PC-9 (cell line): ENCODE measurements at regions not wholly inside any gene's neighbourhood (a gene's known extent, or its start where the extent isn't known, plus 50 kb on each side); places are given as distances from the start of the nearest gene placed in this dataset.

Experiments
- BruUV-seq: library from RNA; stranded (reverse); fragments of 400-500 nt; replicated peaks from 2 replicates; lab custom pipeline; 2021; lab: Mats Ljungman, UMichigan
- CTCF ChIA-PET: fragments of 300-600 bp; sonication (Branson Sonifier 250); formaldehyde crosslinking; loops from one replicate; lab custom pipeline; 2022; ENCODE audit warnings: antibody characterized with exemption; lab: Charles Lee
- POLR2A ChIA-PET: fragments of 300-600 bp; sonication (Branson Sonifier 250); formaldehyde crosslinking; loops from one replicate; lab custom pipeline; 2022; ENCODE audit warnings: antibody characterized with exemption; ENCODE audit not compliant: unreplicated experiment; lab: Charles Lee
- DNase-seq, 2 experiments: peaks; one replicate each; pipeline versions ENCODE4 v3.0.0 to v3.0.0-alpha.2; 2015 to 2022; ENCODE audit warnings: mixed read lengths in 1 of 2
- H2AFZ ChIP-seq: fragments of 200-600 bp; sonication (generic); 2 replicates; pipeline ENCODE4 v1.8.1; 2017; ENCODE audit warnings: antibody characterized with exemption
- H3F3A ChIP-seq: fragments of 200-600 bp; sonication (generic); 2 replicates; pipeline ENCODE4 v1.8.1; 2017; ENCODE audit warnings: antibody characterized with exemption, mild to moderate bottlenecking, low read depth; ENCODE audit not compliant: insufficient read depth
- H3K27ac ChIP-seq: fragments of 200-600 bp; sonication (generic); 2 replicates; pipeline ENCODE4 v1.6.1; 2016; ENCODE audit warnings: mixed run types
- H3K27me3 ChIP-seq: fragments of 200-600 bp; sonication (generic); 2 replicates; pipeline ENCODE4 v1.6.1; 2016; ENCODE audit warnings: low read depth, mixed run types; ENCODE audit not compliant: insufficient read depth
- H3K36me3 ChIP-seq: fragments of 200-600 bp; sonication (generic); 2 replicates; pipeline ENCODE4 v1.6.1; 2016; ENCODE audit warnings: low read depth, mixed run types
- H3K4me1 ChIP-seq: fragments of 200-600 bp; sonication (generic); replicated peaks from 2 replicates; pipeline ENCODE4 v1.6.1; 2016; ENCODE audit warnings: mixed run types; ENCODE audit not compliant: insufficient read depth
- H3K4me2 ChIP-seq: fragments of 200-600 bp; sonication (generic); 2 replicates; pipeline ENCODE4 v1.6.1; 2017; ENCODE audit warnings: mixed run types
- H3K4me3 ChIP-seq: fragments of 200-600 bp; sonication (generic); 2 replicates; pipeline ENCODE4 v1.6.1; 2016; ENCODE audit warnings: mixed run types
- H3K79me2 ChIP-seq: fragments of 200-600 bp; sonication (generic); 2 replicates; pipeline ENCODE4 v1.6.1; 2017; ENCODE audit warnings: low read depth, mixed run types
- H3K9me2 ChIP-seq: fragments of 200-600 bp; sonication (generic); 2 replicates; pipeline ENCODE4 v1.8.1; 2017; ENCODE audit warnings: mild to moderate bottlenecking; ENCODE audit not compliant: insufficient read depth
- H3K9me3 ChIP-seq: fragments of 200-600 bp; sonication (generic); 2 replicates; pipeline ENCODE4 v1.8.1; 2016; ENCODE audit warnings: low read depth; ENCODE audit not compliant: insufficient read depth
- H4K20me1 ChIP-seq: fragments of 200-600 bp; sonication (generic); 2 replicates; pipeline ENCODE4 v1.8.1; 2017; ENCODE audit not compliant: insufficient read depth
- CTCF ChIP-seq: fragments of 200-600 bp; sonication (generic); conservative IDR thresholded peaks from 2 replicates; pipeline ENCODE4 v1.6.1; 2017; ENCODE audit warnings: mixed run types, antibody characterized with exemption, mild to moderate bottlenecking, moderate library complexity
- EZH2 ChIP-seq: fragments of 200-600 bp; sonication (generic); IDR thresholded peaks from 2 replicates; pipeline ENCODE4 v1.8.0; 2017; ENCODE audit warnings: antibody characterized with exemption, low read depth
- intact Hi-C: fragments of 100-400 bp; cut with micrococcal nuclease; formaldehyde crosslinking; loops from one replicate; pipeline ENCODE4 v1.10.0; 2022; ENCODE audit not compliant: unreplicated experiment

DNA sequence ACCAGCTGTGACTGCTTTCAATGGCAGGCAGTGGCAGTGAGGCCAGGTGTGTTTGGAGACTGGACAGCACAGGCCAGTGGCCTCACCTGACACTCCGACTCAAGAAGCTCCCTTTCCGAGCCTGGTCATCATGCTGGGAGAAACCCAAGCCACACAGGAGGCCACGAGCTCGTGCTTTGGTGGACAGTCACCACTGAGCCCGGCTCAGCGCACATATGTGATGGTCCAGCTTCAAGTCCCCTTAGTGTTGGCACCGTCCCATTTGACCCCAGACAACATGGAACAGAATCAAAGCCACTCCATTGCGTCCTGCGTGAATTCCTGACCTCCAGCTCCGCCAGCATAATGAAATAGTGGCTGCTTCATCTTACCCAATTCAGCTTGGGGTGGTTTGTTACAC lies 64.0 kb upstream of the PPP1R26 start:
- CTCF ChIA-PET = interaction anchor here (0.5 kb wide), 1 partner anchor 20 kb away, joined by 4 read pairs; no protein-coding TSS in a partner anchor

GRCh38 chr9:135416664-135417290 lies 62.8 kb upstream of the PPP1R26 start:
- Histone ChIP-seq H3F3A (peaks cover 4% of the 10 kb centered on the region; the same call in 1 of the 2 replicates), H3K9me3 (no peaks in the 10 kb centered on the region), H3K36me3 (no peaks in the 10 kb centered on the region), H4K20me1 (no peaks in the 10 kb centered on the region), H2AFZ (no peak overlapping the region), H3K9me2 (no peaks in the 10 kb centered on the region), H3K27ac (no peak overlapping the region), H3K27me3 (no peaks in the 10 kb centered on the region), H3K79me2 (no peaks in the 10 kb centered on the region), H3K4me1 (peaks cover 18% of the 10 kb centered on the region), H3K4me2 (no peak overlapping the region), H3K4me3 (no peak overlapping the region)
- CTCF ChIA-PET = interaction anchor here (0.6 to 0.7 kb wide), 2 partner anchors 168 to 1157 kb away, joined by 3 to 5 read pairs; no protein-coding TSS in a partner anchor
- DNase-seq = no peak
- TF ChIP-seq EZH2 = no peak
- POLR2A ChIA-PET = no interaction called here
- BruUV-seq = no TSS peak
- intact Hi-C loops = no loop called here

More for the DNA sequence above, 64.0 kb upstream of the PPP1R26 start:
- H4K20me1 ChIP-seq = no peaks in the 10 kb centered on the region
- H3K79me2 ChIP-seq = no peaks in the 10 kb centered on the region
- H3K4me2 ChIP-seq = no peak overlapping the region
- H3K9me3 ChIP-seq = no peaks in the 10 kb centered on the region
- intact Hi-C loops = no loop called here
- H3K27ac ChIP-seq = no peak overlapping the region
- no peaks in the 10 kb centered on the region for H3K9me2 ChIP-seq
- H3K36me3 ChIP-seq = no peaks in the 10 kb centered on the region
- H2AFZ ChIP-seq = no peak overlapping the region
- no peak overlapping the region for H3K4me3 ChIP-seq
- peaks cover 18% of the 10 kb centered on the region for H3K4me1 ChIP-seq
- 0 out of 2 replicates have a peak, but pooled peaks cover 5% of the 10 kb centered on the region for H3K27me3 ChIP-seq
- no peak for DNase-seq
- no peak for TF ChIP-seq CTCF
- no peak for TF ChIP-seq EZH2
- BruUV-seq = no TSS peak
- POLR2A ChIA-PET = interaction anchor here (0.6 kb wide), 1 partner anchor 312 kb away, joined by 4 read pairs; no protein-coding TSS in a partner anchor
- peaks cover 4% of the 10 kb centered on the region; the same call in 1 of the 2 replicates for H3F3A ChIP-seq

GRCh38 chr9:135418161-135418560 lies 61.4 kb upstream of the PPP1R26 start:
- DNase-seq = no peak
- Histone ChIP-seq H3K27ac (no peak overlapping the region), H3K36me3 (no peaks in the 10 kb centered on the region), H3K4me2 (no peak overlapping the region), H3K4me1 (peaks cover 18% of the 10 kb centered on the region), H2AFZ (no peak overlapping the region), H3K9me2 (no peaks in the 10 kb centered on the region), H4K20me1 (no peaks in the 10 kb centered on the region), H3K79me2 (no peaks in the 10 kb centered on the region), H3K4me3 (no peak overlapping the region), H3K27me3 (no peaks in the 10 kb centered on the region), H3F3A (peaks cover 4% of the 10 kb centered on the region; the same call in 1 of the 2 replicates), H3K9me3 (no peaks in the 10 kb centered on the region)
- intact Hi-C loops = no loop called here
- CTCF ChIA-PET = no interaction called here
- POLR2A ChIA-PET = no interaction called here
- BruUV-seq = no TSS peak
- no peak for TF ChIP-seq CTCF
- TF ChIP-seq EZH2 = no peak
